OCI-LY3 (cell line): ENCODE measurements at regions not wholly inside any gene's neighbourhood (a gene's known extent, or its start where the extent isn't known, plus 50 kb on each side); places are given as distances from the start of the nearest gene placed in this dataset.

Experiments used
- H2AFZ ChIP-seq: fragments of 200-600, 300-600 bp; shearing (Covaris generic); 2 replicates; pipeline ENCODE4 v1.6.0; 2014; ENCODE audit warnings: antibody characterized with exemption, low read depth, low read length
- H3K27ac ChIP-seq: fragments of 200-600, 300-600 bp; sonication (generic); 2 replicates; pipeline ENCODE4 v1.5.1; 2014; ENCODE audit warnings: mild to moderate bottlenecking, low read length, moderate library complexity, mixed read lengths
- H3K27me3 ChIP-seq: fragments of 200-600, 300-600 bp; sonication (generic); 2 replicates; pipeline ENCODE4 v1.6.1; 2014; ENCODE audit warnings: low read depth, low read length, mixed read lengths
- H3K36me3 ChIP-seq: fragments of 200-600, 300-600 bp; sonication (generic); replicated peaks from 2 replicates; pipeline ENCODE3; 2014; ENCODE audit warnings: low read depth, low read length, mixed read lengths
- H3K4me1 ChIP-seq: fragments of 300-600, 200-600 bp; sonication (generic); 2 replicates; pipeline ENCODE4 v1.6.1; 2014; ENCODE audit warnings: low read length, mixed read lengths
- H3K4me2 ChIP-seq: fragments of 200-600, 300-600 bp; sonication (generic); 2 replicates; pipeline ENCODE4 v1.6.1; 2014; ENCODE audit warnings: low read length, mixed read lengths
- H3K4me3 ChIP-seq: fragments of 300-600, 200-600 bp; sonication (generic); 2 replicates; pipeline ENCODE4 v1.5.1; 2014; ENCODE audit warnings: antibody characterized with exemption, mild to moderate bottlenecking, low read length, moderate library complexity
- H3K79me2 ChIP-seq: fragments of 300-600, 200-600 bp; shearing (Covaris generic); 2 replicates; pipeline ENCODE4 v1.6.1; 2014; ENCODE audit warnings: mild to moderate bottlenecking, low read length, mixed read lengths
- H3K9ac ChIP-seq: fragments of 300-600, 200-600 bp; shearing (Covaris generic); 2 replicates; pipeline ENCODE4 v1.6.0; 2014; ENCODE audit warnings: mild to moderate bottlenecking, low read length, moderate library complexity
- H3K9me3 ChIP-seq: fragments of 200-600, 300-600 bp; shearing (Covaris generic); 2 replicates; pipeline ENCODE4 v1.6.1; 2014; ENCODE audit warnings: low read length, mixed read lengths; ENCODE audit not compliant: insufficient read depth
- H4K20me1 ChIP-seq: fragments of 200-600, 300-600 bp; sonication (generic); 2 replicates; pipeline ENCODE4 v1.6.1; 2016; ENCODE audit warnings: low read length, mixed read lengths; ENCODE audit not compliant: insufficient read depth
- EZH2phosphoT487 ChIP-seq: fragments of 200-600 bp; shearing (Covaris generic); IDR thresholded peaks from 2 replicates; pipeline ENCODE4 v1.6.1; 2018; ENCODE audit warnings: antibody characterized with exemption, mixed run types, low read depth
- TF ChIP-seq, protein P1 (sequence below): fragments of 200-600, 300-600 bp; sonication (generic); IDR thresholded peaks from 2 replicates; pipeline ENCODE4 v1.5.1; 2014; ENCODE audit warnings: antibody characterized with exemption, low read length, low read depth

DNA sequence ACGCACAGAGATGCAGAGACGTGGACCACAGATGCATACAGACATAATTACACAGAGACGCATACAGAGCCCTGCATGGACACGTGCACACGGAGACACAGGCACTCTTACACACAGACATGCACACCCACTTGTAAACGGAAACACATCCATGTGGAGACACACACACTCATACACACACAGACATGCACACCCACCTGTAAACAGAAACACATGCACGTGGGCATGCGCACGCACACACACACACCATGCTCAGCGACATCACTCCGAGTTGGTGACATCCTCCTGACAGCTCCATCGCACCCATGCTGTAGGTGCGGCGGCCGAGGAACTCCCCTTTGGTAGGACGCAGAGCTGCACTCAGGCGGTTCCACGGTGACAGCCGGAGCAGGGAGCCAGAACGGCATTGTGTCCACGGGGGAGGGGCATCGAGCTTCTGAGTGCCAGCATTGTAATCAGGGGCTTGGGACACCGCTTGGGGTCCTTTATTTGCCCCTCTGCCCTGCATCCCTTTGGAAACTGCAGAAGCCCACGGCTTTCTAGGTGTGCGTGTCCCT is 233.5 kb downstream of the RBFOX3 start:
- Histone ChIP-seq H3K4me1 (no peaks in the 10 kb centered on the region), H2AFZ (no peak overlapping the region), H3K27ac (no peak overlapping the region), H3K79me2 (no peaks in the 10 kb centered on the region), H3K4me3 (no peak overlapping the region), H3K27me3 (peaks cover 44% of the 10 kb centered on the region), H3K36me3 (no peaks in the 10 kb centered on the region), H3K9me3 (no peaks in the 10 kb centered on the region), H4K20me1 (no peaks in the 10 kb centered on the region), H3K9ac (no peak overlapping the region), H3K4me2 (no peak overlapping the region)
- TF ChIP-seq EZH2phosphoT487 = no peak
- TF ChIP-seq, protein P1, sequence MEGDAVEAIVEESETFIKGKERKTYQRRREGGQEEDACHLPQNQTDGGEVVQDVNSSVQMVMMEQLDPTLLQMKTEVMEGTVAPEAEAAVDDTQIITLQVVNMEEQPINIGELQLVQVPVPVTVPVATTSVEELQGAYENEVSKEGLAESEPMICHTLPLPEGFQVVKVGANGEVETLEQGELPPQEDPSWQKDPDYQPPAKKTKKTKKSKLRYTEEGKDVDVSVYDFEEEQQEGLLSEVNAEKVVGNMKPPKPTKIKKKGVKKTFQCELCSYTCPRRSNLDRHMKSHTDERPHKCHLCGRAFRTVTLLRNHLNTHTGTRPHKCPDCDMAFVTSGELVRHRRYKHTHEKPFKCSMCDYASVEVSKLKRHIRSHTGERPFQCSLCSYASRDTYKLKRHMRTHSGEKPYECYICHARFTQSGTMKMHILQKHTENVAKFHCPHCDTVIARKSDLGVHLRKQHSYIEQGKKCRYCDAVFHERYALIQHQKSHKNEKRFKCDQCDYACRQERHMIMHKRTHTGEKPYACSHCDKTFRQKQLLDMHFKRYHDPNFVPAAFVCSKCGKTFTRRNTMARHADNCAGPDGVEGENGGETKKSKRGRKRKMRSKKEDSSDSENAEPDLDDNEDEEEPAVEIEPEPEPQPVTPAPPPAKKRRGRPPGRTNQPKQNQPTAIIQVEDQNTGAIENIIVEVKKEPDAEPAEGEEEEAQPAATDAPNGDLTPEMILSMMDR = no peak

GRCh38 chr17:79374807-79375206 is 236.0 kb downstream of the RBFOX3 start:
- no peak overlapping the region for H3K9ac ChIP-seq
- no peaks in the 10 kb centered on the region for H3K9me3 ChIP-seq
- H4K20me1 ChIP-seq = no peaks in the 10 kb centered on the region
- H3K4me2 ChIP-seq = no peak overlapping the region
- no peak overlapping the region for H2AFZ ChIP-seq
- no peaks in the 10 kb centered on the region for H3K79me2 ChIP-seq
- TF ChIP-seq EZH2phosphoT487 = no peak
- TF ChIP-seq, protein P1 = no peak
- no peaks in the 10 kb centered on the region for H3K36me3 ChIP-seq
- no peak overlapping the region for H3K27ac ChIP-seq
- H3K4me3 ChIP-seq = no peak overlapping the region
- H3K27me3 ChIP-seq = peaks cover 24% of the 10 kb centered on the region
- H3K4me1 ChIP-seq = no peaks in the 10 kb centered on the region

- no peaks in the 10 kb centered on the region for H3K36me3 ChIP-seq
- H3K9me3 ChIP-seq = no peaks in the 10 kb centered on the region
- peaks cover 21% of the 10 kb centered on the region for H3K27me3 ChIP-seq
- H3K9ac ChIP-seq = no peak overlapping the region
- TF ChIP-seq EZH2phosphoT487 = no peak
- TF ChIP-seq, protein P1 = no peak
- no peak overlapping the region for H3K4me2 ChIP-seq
- no peak overlapping the region for H2AFZ ChIP-seq
- H3K4me1 ChIP-seq = no peaks in the 10 kb centered on the region
- H3K79me2 ChIP-seq = no peaks in the 10 kb centered on the region
- no peak overlapping the region for H3K4me3 ChIP-seq
- no peak overlapping the region for H3K27ac ChIP-seq
- H4K20me1 ChIP-seq = no peaks in the 10 kb centered on the region
Observed at GRCh38 chr17:79374087-79374689, 236.7 kb downstream of the RBFOX3 start.

- no peaks in the 10 kb centered on the region for H3K36me3 ChIP-seq
- no peak overlapping the region for H2AFZ ChIP-seq
- no peak overlapping the region for H3K4me2 ChIP-seq
- H3K4me3 ChIP-seq = no peak overlapping the region
- H3K79me2 ChIP-seq = no peaks in the 10 kb centered on the region
- TF ChIP-seq, protein P1 = no peak
- no peak for TF ChIP-seq EZH2phosphoT487
- H4K20me1 ChIP-seq = no peaks in the 10 kb centered on the region
- no peaks in the 10 kb centered on the region for H3K4me1 ChIP-seq
- H3K9me3 ChIP-seq = no peaks in the 10 kb centered on the region
- H3K27ac ChIP-seq = no peak overlapping the region
- H3K27me3 ChIP-seq = peaks cover 29% of the 10 kb centered on the region
- H3K9ac ChIP-seq = no peak overlapping the region
Observed at GRCh38 chr17:79372470-79373238, 238.2 kb downstream of the RBFOX3 start.
